ENCODE measurements at regions not wholly inside any gene's neighbourhood (a gene's known extent, or its start where the extent isn't known, plus 50 kb on each side); places are given as distances from the start of the nearest gene placed in this dataset.
A peak's percentile ranks its signal among the peaks of the same experiment; 100 is the strongest.

DNA sequence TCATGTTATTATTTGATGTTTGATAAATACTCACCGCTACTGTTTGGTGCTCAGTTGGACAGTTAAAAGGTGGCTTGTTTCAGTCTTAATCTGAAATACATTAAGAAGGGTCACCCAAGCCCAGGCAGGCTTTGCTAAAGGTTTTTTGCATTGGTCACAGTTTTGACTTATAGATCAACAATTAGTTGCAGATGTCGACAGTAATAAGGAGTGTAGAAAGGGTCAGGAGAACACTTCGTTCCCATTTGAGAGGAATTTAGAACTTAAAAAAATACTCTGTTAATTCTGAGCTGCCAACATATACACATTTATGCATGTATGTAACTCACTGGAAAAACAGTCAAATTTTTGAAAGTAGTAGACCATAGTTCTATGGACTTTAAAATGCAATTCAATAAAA is 130.3 kb downstream of the TMEM30B start:
- Mint-ChIP-seq H3K27me3 (peaks cover 7% of the 10 kb centered on the region), H3K4me1 (ENCODE audit: low read depth) (no peaks in the 10 kb centered on the region), H3K27ac (no peak overlapping the region), H3K9me3 (no peaks in the 10 kb centered on the region), H3K36me3 (ENCODE audit: low read depth) (no peaks in the 10 kb centered on the region), H3K4me3 (no peak overlapping the region)
- intact Hi-C loops (cut with micrococcal nuclease) = no loop called here
- ChIA-PET POLR2A (no interaction called here), CTCF (no interaction called here)
- ATAC-seq = no peak
- TF ChIP-seq, protein P1, sequence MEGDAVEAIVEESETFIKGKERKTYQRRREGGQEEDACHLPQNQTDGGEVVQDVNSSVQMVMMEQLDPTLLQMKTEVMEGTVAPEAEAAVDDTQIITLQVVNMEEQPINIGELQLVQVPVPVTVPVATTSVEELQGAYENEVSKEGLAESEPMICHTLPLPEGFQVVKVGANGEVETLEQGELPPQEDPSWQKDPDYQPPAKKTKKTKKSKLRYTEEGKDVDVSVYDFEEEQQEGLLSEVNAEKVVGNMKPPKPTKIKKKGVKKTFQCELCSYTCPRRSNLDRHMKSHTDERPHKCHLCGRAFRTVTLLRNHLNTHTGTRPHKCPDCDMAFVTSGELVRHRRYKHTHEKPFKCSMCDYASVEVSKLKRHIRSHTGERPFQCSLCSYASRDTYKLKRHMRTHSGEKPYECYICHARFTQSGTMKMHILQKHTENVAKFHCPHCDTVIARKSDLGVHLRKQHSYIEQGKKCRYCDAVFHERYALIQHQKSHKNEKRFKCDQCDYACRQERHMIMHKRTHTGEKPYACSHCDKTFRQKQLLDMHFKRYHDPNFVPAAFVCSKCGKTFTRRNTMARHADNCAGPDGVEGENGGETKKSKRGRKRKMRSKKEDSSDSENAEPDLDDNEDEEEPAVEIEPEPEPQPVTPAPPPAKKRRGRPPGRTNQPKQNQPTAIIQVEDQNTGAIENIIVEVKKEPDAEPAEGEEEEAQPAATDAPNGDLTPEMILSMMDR (IDR thresholded peaks at IDR 0.05) = no peak
- DNase-seq = no peak

DNA sequence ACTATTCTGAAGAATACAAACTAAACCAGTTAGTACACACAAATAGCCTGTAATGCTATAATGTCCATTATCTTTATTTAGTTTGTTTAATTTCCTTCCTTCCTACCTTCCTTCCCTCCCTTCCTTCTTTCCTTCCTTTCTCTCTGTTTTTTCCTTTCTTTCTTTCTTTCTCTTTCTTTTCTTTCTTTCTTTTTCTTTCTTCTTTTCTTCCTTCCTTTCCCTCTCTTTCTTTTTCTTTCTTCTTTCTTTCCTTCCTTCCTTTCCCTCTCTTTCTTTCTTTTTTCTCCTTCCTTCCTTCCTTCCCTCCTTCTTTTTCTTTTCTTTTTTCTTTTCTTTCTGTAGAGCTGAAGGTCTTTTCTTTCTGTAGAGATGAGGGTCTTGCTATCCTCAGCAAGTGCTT is 131.2 kb downstream of the TMEM30B start:
- TF ChIP-seq, protein P1 (IDR thresholded peaks at IDR 0.05) = peak; percentile 48
- H3K4me1 Mint-ChIP-seq (ENCODE audit: low read depth) = no peaks in the 10 kb centered on the region
- H3K4me3 Mint-ChIP-seq = no peak overlapping the region
- ATAC-seq (no peak), DNase-seq (no peak)
- H3K36me3 Mint-ChIP-seq (ENCODE audit: low read depth) = no peaks in the 10 kb centered on the region
- CTCF ChIA-PET = no interaction called here
- intact Hi-C loops (cut with micrococcal nuclease) = no loop called here
- H3K9me3 Mint-ChIP-seq = no peaks in the 10 kb centered on the region
- no peak overlapping the region for H3K27ac Mint-ChIP-seq
- peaks cover 7% of the 10 kb centered on the region for H3K27me3 Mint-ChIP-seq
- POLR2A ChIA-PET = no interaction called here

DNA sequence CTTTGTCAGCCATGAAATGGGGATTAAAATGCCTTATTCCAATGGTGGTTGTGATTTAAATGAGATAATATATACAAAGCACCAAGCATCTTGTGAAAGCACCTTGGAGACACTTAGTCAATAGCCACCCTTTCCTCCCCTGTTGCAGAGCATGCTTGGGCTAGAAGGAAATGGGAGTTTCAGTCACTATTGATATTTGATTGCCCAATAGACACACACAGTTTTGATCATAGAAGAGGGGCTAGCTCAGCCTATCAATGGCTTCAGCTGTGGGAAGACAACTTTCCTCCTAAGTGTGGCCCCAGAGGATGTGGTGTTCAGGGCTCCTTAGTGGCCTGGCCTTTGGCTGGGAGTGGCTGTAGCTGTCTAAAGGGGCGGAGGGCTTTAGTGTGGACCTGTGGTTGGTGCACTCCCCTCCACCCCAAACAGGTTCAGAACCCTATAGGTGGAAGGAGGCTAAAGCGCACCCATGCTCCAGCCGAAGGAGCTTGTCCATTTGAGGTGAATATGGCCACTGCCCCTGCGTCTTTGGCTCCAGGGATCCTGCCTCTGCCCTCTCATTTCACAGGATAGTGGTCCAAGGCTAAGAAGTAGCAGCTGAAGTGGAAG is 132.3 kb downstream of the TMEM30B start:
- DNase-seq (no peak), ATAC-seq (no peak)
- ChIA-PET CTCF (no interaction called here), POLR2A (no interaction called here)
- peaks cover 7% of the 10 kb centered on the region for H3K27me3 Mint-ChIP-seq
- H3K4me3 Mint-ChIP-seq = no peak overlapping the region
- TF ChIP-seq, protein P1 (IDR thresholded peaks at IDR 0.05) = no peak
- H3K27ac Mint-ChIP-seq = no peak overlapping the region
- peaks cover 9% of the 10 kb centered on the region for H3K9me3 Mint-ChIP-seq
- intact Hi-C loops (cut with micrococcal nuclease) = no loop called here
- H3K4me1 Mint-ChIP-seq (ENCODE audit: low read depth) = no peaks in the 10 kb centered on the region
- H3K36me3 Mint-ChIP-seq (ENCODE audit: low read depth) = no peaks in the 10 kb centered on the region

DNA sequence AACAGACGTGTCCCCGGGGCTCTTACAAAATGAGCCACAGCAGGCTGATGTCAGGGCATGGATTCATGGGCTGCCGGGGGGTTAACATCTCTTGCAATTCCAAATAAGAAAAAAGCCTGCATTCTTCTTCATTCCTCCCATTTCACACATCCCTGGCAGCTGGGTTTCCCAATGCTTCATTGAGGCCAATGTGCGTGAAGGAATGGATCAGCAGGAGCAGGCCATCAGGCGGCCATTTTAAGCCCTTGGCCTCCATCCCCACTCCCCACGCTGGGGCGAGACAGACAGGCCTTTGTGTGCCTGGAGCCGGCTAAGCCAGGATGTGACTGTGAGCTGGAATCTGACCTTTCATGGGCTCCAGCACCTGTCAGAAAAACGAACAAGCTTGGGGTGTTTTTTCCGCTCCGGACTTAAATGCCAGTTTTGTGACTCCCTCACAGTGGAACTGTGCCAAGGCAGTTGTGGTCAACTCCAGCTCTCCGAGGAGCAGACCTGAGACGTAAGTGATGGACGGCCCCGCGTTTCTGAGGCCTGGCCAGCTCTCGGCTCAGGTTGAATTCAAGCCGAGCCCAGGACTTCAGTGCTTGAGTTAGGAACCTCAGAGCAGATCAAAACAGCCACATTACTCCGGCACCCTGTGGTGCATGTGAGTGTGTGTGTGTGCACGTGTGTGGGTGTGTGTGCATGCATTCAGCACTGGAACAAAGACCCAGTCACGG is 133.1 kb downstream of the TMEM30B start:
- Mint-ChIP-seq H3K36me3 (ENCODE audit: low read depth) (no peaks in the 10 kb centered on the region), H3K4me1 (ENCODE audit: low read depth) (no peaks in the 10 kb centered on the region), H3K4me3 (no peak overlapping the region), H3K9me3 (peaks cover 16% of the 10 kb centered on the region), H3K27ac (no peak overlapping the region), H3K27me3 (peaks cover 5% of the 10 kb centered on the region)
- ChIA-PET POLR2A (no interaction called here), CTCF (no interaction called here)
- intact Hi-C loops (cut with micrococcal nuclease) = no loop called here
- DNase-seq (no peak), ATAC-seq (no peak)
- TF ChIP-seq, protein P1 (IDR thresholded peaks at IDR 0.05) = no peak

DNA sequence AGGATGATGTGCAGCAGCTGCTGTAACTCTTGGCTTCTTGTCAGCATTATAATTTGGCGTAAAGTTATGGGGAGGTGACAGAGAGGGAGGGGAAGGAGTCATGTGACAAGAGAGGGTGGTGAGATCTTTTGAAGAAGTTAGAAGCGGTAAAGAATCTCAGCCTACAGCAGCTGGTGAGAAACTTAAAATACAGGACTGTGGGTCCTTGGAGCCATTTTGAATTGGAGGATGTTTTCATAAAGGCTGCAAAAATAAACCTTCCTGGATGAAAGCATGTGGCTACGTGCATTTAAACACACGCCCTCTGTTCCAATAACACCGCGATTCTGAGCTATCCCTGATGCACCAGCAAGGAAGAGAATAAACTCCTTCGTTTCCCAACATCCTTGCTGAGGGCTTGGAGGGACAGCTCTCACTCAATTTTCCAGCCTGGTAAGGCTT is 133.7 kb downstream of the TMEM30B start:
- no peak overlapping the region for H3K27ac Mint-ChIP-seq
- DNase-seq = no peak
- intact Hi-C loops (cut with micrococcal nuclease) = no loop called here
- no peaks in the 10 kb centered on the region for H3K36me3 Mint-ChIP-seq (ENCODE audit: low read depth)
- no peak for ATAC-seq
- peaks cover 17% of the 10 kb centered on the region for H3K9me3 Mint-ChIP-seq
- H3K4me3 Mint-ChIP-seq = no peak overlapping the region
- peaks cover 5% of the 10 kb centered on the region for H3K27me3 Mint-ChIP-seq
- POLR2A ChIA-PET = no interaction called here
- no peaks in the 10 kb centered on the region for H3K4me1 Mint-ChIP-seq (ENCODE audit: low read depth)
- TF ChIP-seq, protein P1 (IDR thresholded peaks at IDR 0.05) = no peak
- CTCF ChIA-PET = no interaction called here

Measured in activated CD8-positive, alpha-beta T cell treated with anti-CD3 and anti-CD28 coated beads for 36 hours (primary cell).